Transverse colon (tissue), 3 donors: ENCODE measurements at regions not wholly inside any gene's neighbourhood (a gene's known extent, or its start where the extent isn't known, plus 50 kb on each side); places are given as distances from the start of the nearest gene placed in this dataset.

ENCODE experiments used
- POLR2A ChIP-seq: fragments of 450-650 bp; IDR thresholded peaks from one replicate; pipeline ENCODE4 v1.6.1; 2016; ENCODE audit warnings: antibody characterized with exemption, mild to moderate bottlenecking, moderate library complexity
- TF ChIP-seq, protein P1 (sequence below), 5 experiments: fragments of 200-600 bp in 3 of 5; fragments of 450-650 bp in 2 of 5; sonication (generic) in 3 of 5; IDR thresholded peaks; 1 replicate in 2 of 5; 2 replicates in 3 of 5; pipeline ENCODE4 v1.5.1; 2016 to 2017; ENCODE audit warnings: antibody characterized with exemption in 5 of 5, inconsistent platforms in 3 of 5, mild to moderate bottlenecking in 2 of 5, moderate library complexity in 1 of 5

DNA sequence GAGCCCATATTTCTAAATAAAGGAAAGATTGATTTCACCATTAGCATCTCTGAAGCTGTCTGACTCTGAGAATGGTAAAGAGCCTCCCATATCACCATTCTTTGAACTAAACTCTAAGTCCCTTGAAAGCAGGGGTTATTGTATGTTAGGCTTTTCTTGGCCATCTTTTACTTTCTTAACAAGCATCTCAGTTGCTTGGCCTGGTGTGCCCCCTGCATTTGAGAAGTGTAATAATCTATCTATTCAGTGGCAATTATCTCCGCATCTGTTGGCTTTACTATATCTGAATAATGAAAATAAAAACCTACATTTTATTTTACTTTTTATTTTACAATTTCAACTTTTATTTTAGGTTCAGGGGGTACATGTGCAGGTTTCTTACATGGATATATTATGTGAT, 128.3 kb upstream of the ARMCX2 start:
- TF ChIP-seq POLR2A = no peak
- TF ChIP-seq, protein P1, sequence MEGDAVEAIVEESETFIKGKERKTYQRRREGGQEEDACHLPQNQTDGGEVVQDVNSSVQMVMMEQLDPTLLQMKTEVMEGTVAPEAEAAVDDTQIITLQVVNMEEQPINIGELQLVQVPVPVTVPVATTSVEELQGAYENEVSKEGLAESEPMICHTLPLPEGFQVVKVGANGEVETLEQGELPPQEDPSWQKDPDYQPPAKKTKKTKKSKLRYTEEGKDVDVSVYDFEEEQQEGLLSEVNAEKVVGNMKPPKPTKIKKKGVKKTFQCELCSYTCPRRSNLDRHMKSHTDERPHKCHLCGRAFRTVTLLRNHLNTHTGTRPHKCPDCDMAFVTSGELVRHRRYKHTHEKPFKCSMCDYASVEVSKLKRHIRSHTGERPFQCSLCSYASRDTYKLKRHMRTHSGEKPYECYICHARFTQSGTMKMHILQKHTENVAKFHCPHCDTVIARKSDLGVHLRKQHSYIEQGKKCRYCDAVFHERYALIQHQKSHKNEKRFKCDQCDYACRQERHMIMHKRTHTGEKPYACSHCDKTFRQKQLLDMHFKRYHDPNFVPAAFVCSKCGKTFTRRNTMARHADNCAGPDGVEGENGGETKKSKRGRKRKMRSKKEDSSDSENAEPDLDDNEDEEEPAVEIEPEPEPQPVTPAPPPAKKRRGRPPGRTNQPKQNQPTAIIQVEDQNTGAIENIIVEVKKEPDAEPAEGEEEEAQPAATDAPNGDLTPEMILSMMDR (IDR thresholded peaks at IDR 0.05) = no peak
